ENCODE measurements at regions not wholly inside any gene's neighbourhood (a gene's known extent, or its start where the extent isn't known, plus 50 kb on each side); places are given as distances from the start of the nearest gene placed in this dataset.
"Not testable (repeated sequence)": the region's sequence is repeated elsewhere in the genome, so short reads cannot be mapped to it uniquely, and the experiment has no call there.

DNA sequence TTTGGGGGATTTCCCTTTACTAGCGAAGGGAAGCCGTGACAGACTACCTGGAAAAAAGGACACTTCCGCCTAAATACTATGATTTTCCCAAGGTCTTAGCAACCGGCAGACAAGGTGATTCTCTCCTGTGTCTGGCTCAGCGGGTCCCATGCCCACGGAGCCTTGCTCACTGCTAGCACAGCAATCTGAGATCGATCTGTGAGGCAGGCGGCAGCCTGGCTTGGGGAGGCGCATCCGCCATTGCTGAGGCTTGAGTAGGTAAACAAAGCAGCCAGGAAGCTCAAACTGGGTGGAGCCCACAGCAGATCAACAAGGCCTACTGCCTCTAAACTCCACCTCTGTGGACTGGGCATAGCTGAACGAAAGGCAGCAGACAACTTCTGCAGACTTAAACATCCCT lies 385.9 kb upstream of the CXorf51A start:
- TF ChIP-seq, protein P1, sequence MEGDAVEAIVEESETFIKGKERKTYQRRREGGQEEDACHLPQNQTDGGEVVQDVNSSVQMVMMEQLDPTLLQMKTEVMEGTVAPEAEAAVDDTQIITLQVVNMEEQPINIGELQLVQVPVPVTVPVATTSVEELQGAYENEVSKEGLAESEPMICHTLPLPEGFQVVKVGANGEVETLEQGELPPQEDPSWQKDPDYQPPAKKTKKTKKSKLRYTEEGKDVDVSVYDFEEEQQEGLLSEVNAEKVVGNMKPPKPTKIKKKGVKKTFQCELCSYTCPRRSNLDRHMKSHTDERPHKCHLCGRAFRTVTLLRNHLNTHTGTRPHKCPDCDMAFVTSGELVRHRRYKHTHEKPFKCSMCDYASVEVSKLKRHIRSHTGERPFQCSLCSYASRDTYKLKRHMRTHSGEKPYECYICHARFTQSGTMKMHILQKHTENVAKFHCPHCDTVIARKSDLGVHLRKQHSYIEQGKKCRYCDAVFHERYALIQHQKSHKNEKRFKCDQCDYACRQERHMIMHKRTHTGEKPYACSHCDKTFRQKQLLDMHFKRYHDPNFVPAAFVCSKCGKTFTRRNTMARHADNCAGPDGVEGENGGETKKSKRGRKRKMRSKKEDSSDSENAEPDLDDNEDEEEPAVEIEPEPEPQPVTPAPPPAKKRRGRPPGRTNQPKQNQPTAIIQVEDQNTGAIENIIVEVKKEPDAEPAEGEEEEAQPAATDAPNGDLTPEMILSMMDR (IDR thresholded peaks at IDR 0.05) = not testable (repeated sequence)
- not testable (repeated sequence) for TF ChIP-seq POLR2A (IDR thresholded peaks at IDR 0.05)

Data from testis (tissue), 2 donors.